ENCODE measurements at regions not wholly inside any gene's neighbourhood (a gene's known extent, or its start where the extent isn't known, plus 50 kb on each side); places are given as distances from the start of the nearest gene placed in this dataset.
"Not testable (repeated sequence)": the region's sequence is repeated elsewhere in the genome, so short reads cannot be mapped to it uniquely, and the experiment has no call there.

GRCh38 chr5:94027145-94027544, 285.7 kb upstream of the POU5F2 start:
- no peak for DNase-seq (ENCODE audit: low read depth)

- no peak for DNase-seq (ENCODE audit: low read depth)
Observed at GRCh38 chr5:94025788-94026473, 284.5 kb upstream of the POU5F2 start.

- DNase-seq (ENCODE audit: low read depth) = no peak
Observed at GRCh38 chr5:94024620-94025019, 283.2 kb upstream of the POU5F2 start.

- DNase-seq (ENCODE audit: low read depth) = peak; percentile 24
Observed at GRCh38 chr5:94024101-94024500, 282.7 kb upstream of the POU5F2 start.

GRCh38 chr5:94021246-94021645, 279.8 kb upstream of the POU5F2 start:
- DNase-seq (ENCODE audit: low read depth) = peak; percentile 72

- peak; percentile 48 for DNase-seq (ENCODE audit: low read depth)
Observed at GRCh38 chr5:94017579-94017978, 276.2 kb upstream of the POU5F2 start.

GRCh38 chr5:94010814-94011213, 269.4 kb upstream of the POU5F2 start:
- DNase-seq (ENCODE audit: low read depth) = peak; percentile 22

- no peak for DNase-seq (ENCODE audit: low read depth)
Observed at GRCh38 chr5:94009161-94009560, 267.8 kb upstream of the POU5F2 start.

GRCh38 chr5:93998951-93999455, 257.6 kb upstream of the POU5F2 start:
- no peak for DNase-seq (ENCODE audit: low read depth)

- DNase-seq (ENCODE audit: low read depth) = no peak
Observed at GRCh38 chr5:93997562-93997961, 256.2 kb upstream of the POU5F2 start.

- peak; percentile 29 for DNase-seq (ENCODE audit: low read depth)
Observed at GRCh38 chr5:93995126-93995621, 253.8 kb upstream of the POU5F2 start.

GRCh38 chr5:93993161-93993560, 251.8 kb upstream of the POU5F2 start:
- DNase-seq (ENCODE audit: low read depth) = peak; percentile 38

- DNase-seq (ENCODE audit: low read depth) = no peak
Observed at GRCh38 chr5:93990504-93991070, 249.2 kb upstream of the POU5F2 start.

GRCh38 chr5:93985940-93986570, 244.7 kb upstream of the POU5F2 start:
- not testable (repeated sequence) for DNase-seq (ENCODE audit: low read depth)

- DNase-seq (ENCODE audit: low read depth) = no peak
Observed at GRCh38 chr5:93978222-93978621, 236.8 kb upstream of the POU5F2 start.

GRCh38 chr5:93967923-93968322, 226.5 kb upstream of the POU5F2 start:
- no peak for DNase-seq (ENCODE audit: low read depth)

- DNase-seq (ENCODE audit: low read depth) = no peak
Observed at GRCh38 chr5:93964421-93964820, 223.0 kb upstream of the POU5F2 start.

GRCh38 chr5:93960042-93960441, 218.6 kb upstream of the POU5F2 start:
- no peak for DNase-seq (ENCODE audit: low read depth)

GRCh38 chr5:93956006-93956405, 214.6 kb upstream of the POU5F2 start:
- no peak for DNase-seq (ENCODE audit: low read depth)

- no peak for DNase-seq (ENCODE audit: low read depth)
Observed at GRCh38 chr5:93954421-93955069, 213.1 kb upstream of the POU5F2 start.

- no peak for DNase-seq (ENCODE audit: low read depth)
Observed at GRCh38 chr5:93953442-93953841, 212.0 kb upstream of the POU5F2 start.

- no peak for DNase-seq (ENCODE audit: low read depth)
Observed at GRCh38 chr5:93941897-93942296, 200.5 kb upstream of the POU5F2 start.

Measured in myocyte (in vitro differentiated cells).